Lung (tissue), 11 donors: ENCODE measurements at regions not wholly inside any gene's neighbourhood (a gene's known extent, or its start where the extent isn't known, plus 50 kb on each side); places are given as distances from the start of the nearest gene placed in this dataset.

Source experiments
- ATAC-seq: fragments of 200-7000 bp; cut with Tn5 transposase; one replicate; pipeline ENCODE4 v1.9.1; 2020; ENCODE audit warnings: moderate number of reproducible peaks; ENCODE audit not compliant: insufficient read depth, low FRiP score
- DNase-seq, 3 donors: peaks; one replicate each; pipeline ENCODE4 v3.0.0-alpha.2; 2013 to 2017
- H3K27ac ChIP-seq, 2 donors: one replicate each; pipeline ENCODE4 v1.5.1; 2013; ENCODE audit warnings: mild to moderate bottlenecking in 2 of 2, moderate library complexity in 2 of 2, control low read depth in 1 of 2, inconsistent platforms in 1 of 2, low read depth in 1 of 2, low read length in 1 of 2
- H3K27me3 ChIP-seq, 3 donors: one replicate each; pipeline ENCODE4 v1.5.1; 2013; ENCODE audit warnings: low read length in 2 of 3; ENCODE audit not compliant: control insufficient read depth in 3 of 3, insufficient read depth in 3 of 3
- H3K36me3 ChIP-seq, 4 donors: one replicate each; pipeline ENCODE4 v1.5.1; 2013; ENCODE audit warnings: low read length in 4 of 4, mild to moderate bottlenecking in 1 of 4, moderate library complexity in 1 of 4; ENCODE audit not compliant: control insufficient read depth in 4 of 4, insufficient read depth in 4 of 4
- H3K4me1 ChIP-seq, 5 donors: one replicate each; pipeline ENCODE4 v1.5.1; 2013; ENCODE audit warnings: low read length in 5 of 5, mild to moderate bottlenecking in 2 of 5, moderate library complexity in 1 of 5; ENCODE audit not compliant: control insufficient read depth in 5 of 5, insufficient read depth in 5 of 5
- H3K4me3 ChIP-seq: one replicate; pipeline ENCODE4 v1.5.1; 2013; ENCODE audit warnings: mild to moderate bottlenecking, control low read depth, moderate library complexity
- H3K9ac ChIP-seq, 2 donors: one replicate each; pipeline ENCODE4 v1.5.1; 2013; ENCODE audit warnings: low read length in 2 of 2, control low read depth in 1 of 2; ENCODE audit not compliant: insufficient read depth in 1 of 2
- H3K9me3 ChIP-seq, 4 donors: one replicate each; pipeline ENCODE4 v1.5.1; 2013; ENCODE audit warnings: low read length in 3 of 4, mild to moderate bottlenecking in 1 of 4, moderate library complexity in 1 of 4; ENCODE audit not compliant: control insufficient read depth in 4 of 4, insufficient read depth in 3 of 4
- WGBS, 2 donors: extraction: QIAGEN DNeasy Blood & Tissue Kit; methylation state at CpG; one replicate each; pipeline ENCODE4 v1.1.7; 2013; 5-methylcytosine and 5-hydroxymethylcytosine counted together
- TF ChIP-seq, protein P1 (sequence below): IDR thresholded peaks from 2 replicates; pipeline ENCODE4 v1.5.1; 2012; ENCODE audit warnings: mild to moderate bottlenecking; ENCODE audit errors: control extremely low read depth, extremely low read depth
- donor health status: control.
- donor health status: control.
- donor health status: Bipolar disorder and iron deficiency.
- donor health status: healthy.
- donor health status: DM: yes; HTN: yes; CAD: no.

DNA sequence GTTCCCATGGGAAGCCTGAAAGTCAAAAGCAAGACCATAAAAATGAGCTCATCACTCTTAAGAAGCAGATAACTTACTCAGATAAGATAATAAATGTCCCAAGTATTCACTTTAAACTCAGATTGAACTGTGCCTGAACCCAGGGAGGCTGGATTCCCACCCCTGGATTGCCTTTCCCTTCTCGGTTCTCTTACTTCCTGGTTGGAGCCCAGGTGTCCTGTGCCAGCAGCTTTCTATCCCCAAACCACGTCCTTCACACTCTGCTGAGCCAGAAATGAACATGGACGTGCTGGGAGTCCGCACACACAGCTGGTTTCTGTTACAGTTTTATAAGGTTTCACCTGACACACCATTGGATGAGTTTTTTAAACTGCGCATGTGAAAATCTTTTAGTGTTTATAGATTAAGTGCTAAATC lies 636.2 kb upstream of the IGFBP3 start:
- H3K36me3 ChIP-seq: no peaks in the 10 kb centered on the region
- H3K9ac ChIP-seq: no peak overlapping the region
- DNase-seq (peak in 2 of 3 donors; percentile 35 to 50), ATAC-seq (no peak)
- WGBS, 2 donors: 46 to 57% methylated on average over 5 of the region's 5 CpGs
- H3K4me3 ChIP-seq: no peak overlapping the region
- H3K4me1 ChIP-seq: peaks cover 0 to 10% (median 2%) of the 10 kb centered on the region in 5 donors
- TF ChIP-seq, protein P1, sequence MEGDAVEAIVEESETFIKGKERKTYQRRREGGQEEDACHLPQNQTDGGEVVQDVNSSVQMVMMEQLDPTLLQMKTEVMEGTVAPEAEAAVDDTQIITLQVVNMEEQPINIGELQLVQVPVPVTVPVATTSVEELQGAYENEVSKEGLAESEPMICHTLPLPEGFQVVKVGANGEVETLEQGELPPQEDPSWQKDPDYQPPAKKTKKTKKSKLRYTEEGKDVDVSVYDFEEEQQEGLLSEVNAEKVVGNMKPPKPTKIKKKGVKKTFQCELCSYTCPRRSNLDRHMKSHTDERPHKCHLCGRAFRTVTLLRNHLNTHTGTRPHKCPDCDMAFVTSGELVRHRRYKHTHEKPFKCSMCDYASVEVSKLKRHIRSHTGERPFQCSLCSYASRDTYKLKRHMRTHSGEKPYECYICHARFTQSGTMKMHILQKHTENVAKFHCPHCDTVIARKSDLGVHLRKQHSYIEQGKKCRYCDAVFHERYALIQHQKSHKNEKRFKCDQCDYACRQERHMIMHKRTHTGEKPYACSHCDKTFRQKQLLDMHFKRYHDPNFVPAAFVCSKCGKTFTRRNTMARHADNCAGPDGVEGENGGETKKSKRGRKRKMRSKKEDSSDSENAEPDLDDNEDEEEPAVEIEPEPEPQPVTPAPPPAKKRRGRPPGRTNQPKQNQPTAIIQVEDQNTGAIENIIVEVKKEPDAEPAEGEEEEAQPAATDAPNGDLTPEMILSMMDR: no peak
- no peaks in the 10 kb centered on the region for H3K27me3 ChIP-seq
- peaks cover 0 to 2% (median 0%) of the 10 kb centered on the region in 4 donors for H3K9me3 ChIP-seq
- H3K27ac ChIP-seq: peak overlapping the region in 1 of 2 donors; percentile 44

DNA sequence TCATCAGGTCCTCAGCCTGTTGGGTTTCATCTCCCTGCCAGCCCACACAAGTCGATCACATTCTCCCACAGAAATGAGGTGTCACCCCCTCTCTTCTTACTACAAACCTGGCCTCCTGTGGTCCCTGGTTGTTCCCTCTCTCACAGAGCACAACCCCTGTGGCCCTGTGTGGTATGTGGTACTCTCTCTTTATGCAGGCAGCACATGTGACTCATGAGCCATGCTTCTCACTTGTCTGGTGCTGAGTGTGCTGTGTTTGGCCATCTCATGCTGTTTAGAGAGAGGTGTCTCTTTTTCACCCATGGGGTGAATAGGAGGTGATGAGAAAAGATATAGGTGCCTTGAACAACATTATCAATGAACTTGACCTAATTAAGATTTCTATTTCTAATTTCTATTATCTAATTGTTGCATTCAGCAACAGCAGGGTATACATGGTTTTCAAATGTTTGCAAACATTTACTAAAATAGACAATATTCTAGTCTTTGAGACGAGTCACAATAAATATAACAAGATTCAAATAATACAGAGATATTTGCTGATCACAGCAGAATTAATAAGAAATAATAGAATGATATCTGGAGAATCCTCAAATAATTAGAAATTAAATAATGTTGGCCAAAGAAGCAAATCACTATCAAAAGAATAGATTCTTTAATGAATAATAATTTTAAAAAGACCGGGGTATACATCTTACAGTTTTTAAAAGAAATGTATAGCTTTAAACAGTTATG lies 633.8 kb upstream of the IGFBP3 start:
- Histone ChIP-seq H3K4me3 (no peak overlapping the region), H3K9me3 (peaks cover 0 to 2% (median 0%) of the 10 kb centered on the region in 4 donors), H3K4me1 (peaks cover 0 to 14% (median 2%) of the 10 kb centered on the region in 5 donors), H3K27me3 (no peaks in the 10 kb centered on the region), H3K9ac (no peak overlapping the region), H3K27ac (no peak overlapping the region), H3K36me3 (no peaks in the 10 kb centered on the region)
- TF ChIP-seq, protein P1: no peak
- 87 to 92% methylated on average over 3 of the region's 3 CpGs for WGBS, 2 donors
- DNase-seq (no peak), ATAC-seq (no peak)

DNA sequence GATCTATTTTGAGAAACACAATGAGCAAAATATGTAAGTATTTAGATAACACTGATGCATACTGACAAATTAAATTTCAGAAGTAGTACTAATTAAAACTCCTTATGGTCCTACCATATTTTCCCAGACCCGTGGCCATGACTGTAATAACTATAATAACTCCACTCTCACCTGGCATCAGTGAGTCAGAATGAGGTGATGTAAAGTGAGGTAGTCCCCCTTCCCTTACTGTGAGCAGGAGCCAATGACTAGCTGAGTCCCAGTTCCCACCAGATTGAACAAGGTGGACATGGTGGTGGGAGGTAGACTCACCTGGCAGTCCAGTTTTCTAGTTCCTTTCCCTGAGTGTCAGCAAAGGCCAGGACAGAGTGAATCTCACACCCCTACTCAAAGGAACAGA lies 630.5 kb upstream of the IGFBP3 start:
- DNase-seq: no peak
- H3K4me1 ChIP-seq: peaks cover 0 to 5% (median 0%) of the 10 kb centered on the region in 5 donors
- H3K4me3 ChIP-seq: no peak overlapping the region
- TF ChIP-seq, protein P1: no peak
- H3K9me3 ChIP-seq: peaks cover 0 to 2% (median 0%) of the 10 kb centered on the region in 4 donors
- no peaks in the 10 kb centered on the region for H3K27me3 ChIP-seq
- WGBS, 2 donors: 81 to 85% methylated on average over 1 of the region's 1 CpG
- ATAC-seq: no peak
- H3K36me3 ChIP-seq: no peaks in the 10 kb centered on the region
- H3K9ac ChIP-seq: no peak overlapping the region
- no peak overlapping the region for H3K27ac ChIP-seq
